SK-N-SH (cell line): ENCODE measurements at regions not wholly inside any gene's neighbourhood (a gene's known extent, or its start where the extent isn't known, plus 50 kb on each side); places are given as distances from the start of the nearest gene placed in this dataset.

ENCODE experiments used
- CTCF ChIA-PET: fragments of 300-600, 350-600 bp; formaldehyde crosslinking; extraction: SDS; loops from one replicate; lab custom pipeline; 2021; lab: Yijun Ruan, JAX
- POLR2A ChIA-PET: fragments of 350-600 bp; sonication (Branson Sonifier 250); formaldehyde crosslinking; extraction: SDS; loops from one replicate; lab custom pipeline; 2020; ENCODE audit warnings: antibody characterized with exemption, inconsistent platforms; lab: Yijun Ruan, JAX
- DNase-seq: peaks from one replicate; pipeline ENCODE4 v3.0.0; 2012
- H2AFZ ChIP-seq: fragments of 200-600 bp; sonication (generic); 2 replicates; pipeline ENCODE4 v1.8.1; 2016; ENCODE audit warnings: antibody characterized with exemption, mild to moderate bottlenecking, low read depth
- H3F3A ChIP-seq: fragments of 200-600 bp; sonication (generic); replicated peaks from 2 replicates; pipeline ENCODE3; 2016; ENCODE audit warnings: antibody characterized with exemption, mild to moderate bottlenecking; ENCODE audit not compliant: insufficient read depth
- H3K27ac ChIP-seq, 2 experiments: fragments of 200-500 bp in 1 of 2; fragments of 200-600 bp in 1 of 2; sonication (Bioruptor generic) in 1 of 2; sonication (generic), shearing (Covaris generic) in 1 of 2; 2 replicates each; pipeline versions ENCODE4 v1.5.1 to v1.6.1; 2014 to 2016; ENCODE audit warnings: low read depth in 2 of 2, inconsistent platforms in 1 of 2, low read length in 1 of 2, mild to moderate bottlenecking in 1 of 2, mixed read lengths in 1 of 2
- H3K27me3 ChIP-seq: fragments of 200-600 bp; sonication (generic), shearing (Covaris generic); 2 replicates; pipeline ENCODE4 v1.6.1; 2016; ENCODE audit warnings: mixed run types; ENCODE audit not compliant: insufficient read depth
- H3K36me3 ChIP-seq, 2 experiments: fragments of 200-500 bp in 1 of 2; fragments of 200-600 bp in 1 of 2; sonication (Bioruptor generic) in 1 of 2; sonication (generic) in 1 of 2; replicated peaks in 1 of 2; 2 replicates each; pipeline versions ENCODE3 to v1.5.1; 2014 to 2016; ENCODE audit warnings: low read length in 1 of 2, mild to moderate bottlenecking in 1 of 2; ENCODE audit not compliant: insufficient read depth in 2 of 2, control insufficient read depth in 1 of 2
- H3K4me1 ChIP-seq, 2 experiments: fragments of 200-500 bp in 1 of 2; fragments of 200-600 bp in 1 of 2; sonication (Bioruptor generic) in 1 of 2; sonication (generic), shearing (Covaris generic) in 1 of 2; 2 replicates each; pipeline versions ENCODE4 v1.5.1 to v1.6.1; 2014 to 2016; ENCODE audit warnings: low read depth in 1 of 2, low read length in 1 of 2, mixed run types in 1 of 2; ENCODE audit not compliant: insufficient read depth in 2 of 2, control insufficient read depth in 1 of 2
- H3K4me2 ChIP-seq: fragments of 200-600 bp; sonication (generic), shearing (Covaris generic); 2 replicates; pipeline ENCODE4 v1.6.1; 2017; ENCODE audit warnings: mixed run types
- H3K4me3 ChIP-seq, 2 experiments: fragments of 200-500 bp in 1 of 2; fragments of 200-600 bp in 1 of 2; sonication (Bioruptor generic) in 1 of 2; sonication (generic), shearing (Covaris generic) in 1 of 2; 2 replicates each; pipeline versions ENCODE4 v1.5.1 to v1.8.1; 2014 to 2016; ENCODE audit warnings: low read depth in 2 of 2, inconsistent platforms in 1 of 2, low read length in 1 of 2, mild to moderate bottlenecking in 1 of 2, mixed read lengths in 1 of 2, moderate library complexity in 1 of 2
- H3K79me2 ChIP-seq: fragments of 200-600 bp; sonication (generic); 2 replicates; pipeline ENCODE4 v1.8.1; 2017; ENCODE audit warnings: mild to moderate bottlenecking; ENCODE audit not compliant: insufficient read depth
- H3K9ac ChIP-seq: fragments of 200-600 bp; sonication (generic); 2 replicates; pipeline ENCODE4 v1.6.1; 2017; ENCODE audit warnings: mixed run types
- H3K9me2 ChIP-seq: fragments of 200-600 bp; sonication (generic); 2 replicates; pipeline ENCODE4 v1.6.1; 2017; ENCODE audit warnings: mixed run types
- H3K9me3 ChIP-seq: fragments of 200-600 bp; sonication (generic); 2 replicates; pipeline ENCODE4 v1.6.1; 2017; ENCODE audit warnings: mixed run types, mild to moderate bottlenecking, moderate library complexity
- H4K20me1 ChIP-seq: fragments of 200-600 bp; sonication (generic); 2 replicates; pipeline ENCODE4 v1.6.1; 2017; ENCODE audit warnings: mild to moderate bottlenecking, mixed run types; ENCODE audit not compliant: insufficient read depth
- CTCF ChIP-seq: fragments of 200-600 bp; sonication (generic); IDR thresholded peaks from 2 replicates; pipeline ENCODE4 v1.6.1; 2017; ENCODE audit warnings: antibody characterized with exemption, mild to moderate bottlenecking, moderate library complexity
- ELF1 ChIP-seq: IDR thresholded peaks from 2 replicates; pipeline ENCODE4 v1.4.0; 2012
- FOXJ3 ChIP-seq: sonication (generic); formaldehyde crosslinking; IDR thresholded peaks from 2 replicates; pipeline ENCODE4 v1.5.1; 2020; ENCODE audit warnings: mild to moderate bottlenecking, missing genetic modification reagents
- GATA2 ChIP-seq: sonication (generic); formaldehyde crosslinking; IDR thresholded peaks from 2 replicates; pipeline ENCODE4 v1.5.0; 2020; ENCODE audit warnings: mild to moderate bottlenecking, missing genetic modification reagents
- IRF3 ChIP-seq: fragments of 150-350 bp; IDR thresholded peaks from 2 replicates; pipeline ENCODE4 v1.6.1; 2016; ENCODE audit warnings: mild to moderate bottlenecking, low read depth, low read length
- JUND ChIP-seq: IDR thresholded peaks from 2 replicates; pipeline ENCODE4 v1.4.0; 2012
- MAX ChIP-seq: IDR thresholded peaks from 2 replicates; pipeline ENCODE4 v1.4.0; 2012; ENCODE audit warnings: low read depth
- NRF1 ChIP-seq: IDR thresholded peaks from 2 replicates; pipeline ENCODE4 v1.6.1; 2012; ENCODE audit warnings: low read depth, mild to moderate bottlenecking, low read length
- PBX3 ChIP-seq: IDR thresholded peaks from 2 replicates; pipeline ENCODE4; 2012
- RAD21 ChIP-seq: IDR thresholded peaks from 2 replicates; pipeline ENCODE4 v1.6.1; 2012; ENCODE audit warnings: mild to moderate bottlenecking, low read length
- RFX5 ChIP-seq: IDR thresholded peaks from 2 replicates; pipeline ENCODE4 v1.6.1; 2012; ENCODE audit warnings: mild to moderate bottlenecking, improper control_type of control experiment, low read length
- RXRA ChIP-seq: IDR thresholded peaks from 2 replicates; pipeline ENCODE4 v1.4.0; 2012; ENCODE audit warnings: low read depth, mild to moderate bottlenecking, borderline replicate concordance
- SIN3A ChIP-seq: IDR thresholded peaks from 2 replicates; pipeline ENCODE4 v1.6.1; 2012; ENCODE audit warnings: low read depth, mild to moderate bottlenecking, low read length, moderate library complexity, borderline replicate concordance
- YY1 ChIP-seq: IDR thresholded peaks from 2 replicates; pipeline ENCODE4 v1.4.0; 2012; ENCODE audit warnings: low read depth, mild to moderate bottlenecking
- WGBS: methylation state at CpG from one replicate; pipeline ENCODE4 v1.1.6; 2017; ENCODE audit warnings: low lambda C conversion rate; 5-methylcytosine and 5-hydroxymethylcytosine counted together

GRCh38 chr6:65996096-65996495 is 289.1 kb upstream of the EYS start:
- Histone ChIP-seq H3K9me2 (no peaks in the 10 kb centered on the region), H3K4me2 (no peak overlapping the region), H3K27ac (no peak overlapping the region), H3K27me3 (no peaks in the 10 kb centered on the region), H3K9ac (no peak overlapping the region), H3K4me1 (no peaks in the 10 kb centered on the region), H4K20me1 (no peaks in the 10 kb centered on the region), H3K4me3 (no peak overlapping the region), H3F3A (no peaks in the 10 kb centered on the region), H3K36me3 (no peaks in the 10 kb centered on the region), H3K79me2 (no peaks in the 10 kb centered on the region), H2AFZ (no peak overlapping the region), H3K9me3 (no peaks in the 10 kb centered on the region)
- CTCF ChIA-PET, result no interaction called here
- TF ChIP-seq ELF1, result no peak
- no peak for TF ChIP-seq JUND
- no peak for TF ChIP-seq MAX
- TF ChIP-seq PBX3, result no peak
- TF ChIP-seq GATA2, result no peak
- no peak for TF ChIP-seq IRF3
- TF ChIP-seq FOXJ3 (CRISPR knock-in tag), result no peak
- TF ChIP-seq YY1, result no peak
- no peak for TF ChIP-seq RXRA
- TF ChIP-seq RFX5, result no peak
- no peak for TF ChIP-seq SIN3A
- DNase-seq, result no peak
- WGBS, result 36% methylated on average over 1 of the region's 1 CpG
- POLR2A ChIA-PET, result no interaction called here

- Histone ChIP-seq H3K9me2 (no peaks in the 10 kb centered on the region), H4K20me1 (no peaks in the 10 kb centered on the region), H3K27ac (no peak overlapping the region), H3K27me3 (no peaks in the 10 kb centered on the region), H3F3A (no peaks in the 10 kb centered on the region), H3K79me2 (no peaks in the 10 kb centered on the region), H3K9ac (no peak overlapping the region), H3K4me1 (no peaks in the 10 kb centered on the region), H2AFZ (no peak overlapping the region), H3K36me3 (no peaks in the 10 kb centered on the region), H3K4me3 (no peak overlapping the region), H3K4me2 (no peak overlapping the region), H3K9me3 (no peaks in the 10 kb centered on the region)
- no peak for TF ChIP-seq NRF1
- POLR2A ChIA-PET, result no interaction called here
- WGBS, result 93% methylated on average over 3 of the region's 5 CpGs
- no peak for DNase-seq
- CTCF ChIA-PET, result no interaction called here
Observed at GRCh38 chr6:65989676-65990075, 282.6 kb upstream of the EYS start.

- ChIA-PET POLR2A (no interaction called here), CTCF (interaction anchor here (1.2 kb wide), 1 partner anchor 10 kb away, joined by 4 read pairs; no protein-coding TSS in a partner anchor)
- no peak overlapping the region for H2AFZ ChIP-seq
- TF ChIP-seq CTCF (no peak), RAD21 (no peak)
- no peak for DNase-seq
- H3K4me1 ChIP-seq, result no peaks in the 10 kb centered on the region
- H3K4me3 ChIP-seq, result no peak overlapping the region
- no peak overlapping the region for H3K4me2 ChIP-seq
- no peaks in the 10 kb centered on the region for H3K27me3 ChIP-seq
- H3K9me2 ChIP-seq, result no peaks in the 10 kb centered on the region
- no peaks in the 10 kb centered on the region for H3K79me2 ChIP-seq
- 11% methylated on average over 1 of the region's 1 CpG for WGBS
- H4K20me1 ChIP-seq, result no peaks in the 10 kb centered on the region
- H3K36me3 ChIP-seq, result no peaks in the 10 kb centered on the region
- no peak overlapping the region for H3K27ac ChIP-seq
- H3K9ac ChIP-seq, result no peak overlapping the region
- no peaks in the 10 kb centered on the region for H3K9me3 ChIP-seq
- no peaks in the 10 kb centered on the region for H3F3A ChIP-seq
Observed at GRCh38 chr6:65988006-65988405, 281.0 kb upstream of the EYS start.
